Endometrial microvascular endothelial cells (primary cell): ENCODE measurements at regions not wholly inside any gene's neighbourhood (a gene's known extent, or its start where the extent isn't known, plus 50 kb on each side); places are given as distances from the start of the nearest gene placed in this dataset.

Experiments
- in situ Hi-C: cut with HindIII; loops from 2 replicates; pipeline ENCODE4 v1.10.0; 2017; ENCODE audit warnings: low sequenced_read_pairs, low pct_unique_long_range_greater_than_20kb; ENCODE audit errors: inconsistent ontology term

GRCh38 chr6:137999815-138000214 is 107.4 kb downstream of the PERP start:
- in situ Hi-C loops, result no loop called here

DNA sequence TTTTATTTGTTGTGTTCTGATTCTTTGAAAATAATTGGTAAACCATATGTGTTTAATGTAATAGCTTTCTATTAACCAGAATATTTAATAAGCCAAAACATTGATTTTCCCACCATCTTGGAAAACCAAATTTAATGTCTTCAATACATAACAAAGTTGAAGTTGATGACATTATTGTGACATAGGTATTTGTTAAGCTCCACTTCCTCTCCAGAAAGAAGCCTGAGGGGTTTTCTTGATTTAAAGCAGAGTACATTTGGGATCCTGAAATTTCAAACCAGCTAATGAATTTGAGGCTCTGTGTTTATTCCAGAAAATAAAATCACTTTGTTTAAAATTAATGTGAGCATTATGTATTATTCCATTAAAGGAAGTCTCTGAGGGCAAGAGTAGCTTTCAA is 106.3 kb downstream of the PERP start:
- in situ Hi-C loops, result no loop called here

DNA sequence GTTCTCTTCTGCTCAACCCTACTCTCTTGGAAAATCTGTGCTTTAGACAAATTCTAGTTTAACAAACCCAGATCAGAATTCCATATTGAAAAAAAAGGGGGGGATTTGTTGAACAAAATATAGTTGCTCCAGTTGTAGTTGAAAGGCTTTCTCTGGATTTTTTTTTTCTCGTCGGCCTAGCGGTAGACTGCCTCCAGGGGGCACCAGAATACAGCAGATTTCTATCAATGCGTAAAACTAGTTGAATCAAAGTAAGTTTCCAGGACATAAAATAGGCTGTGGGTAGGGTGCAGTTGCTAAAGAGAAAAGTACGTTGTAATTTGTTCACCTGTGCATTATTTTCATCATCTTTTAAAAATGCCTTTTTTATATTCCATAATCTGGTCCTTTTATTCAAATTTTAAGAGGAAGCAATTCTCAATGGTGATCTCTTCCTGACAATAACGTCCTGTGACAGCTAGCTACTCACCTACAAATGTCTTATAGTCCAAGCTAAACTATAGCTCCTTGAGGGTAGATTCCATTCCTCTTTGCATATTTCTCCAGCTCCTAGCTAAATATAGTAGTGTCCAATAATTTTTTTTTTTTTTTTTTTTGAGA is 105.4 kb downstream of the PERP start:
- in situ Hi-C loops, result no loop called here

DNA sequence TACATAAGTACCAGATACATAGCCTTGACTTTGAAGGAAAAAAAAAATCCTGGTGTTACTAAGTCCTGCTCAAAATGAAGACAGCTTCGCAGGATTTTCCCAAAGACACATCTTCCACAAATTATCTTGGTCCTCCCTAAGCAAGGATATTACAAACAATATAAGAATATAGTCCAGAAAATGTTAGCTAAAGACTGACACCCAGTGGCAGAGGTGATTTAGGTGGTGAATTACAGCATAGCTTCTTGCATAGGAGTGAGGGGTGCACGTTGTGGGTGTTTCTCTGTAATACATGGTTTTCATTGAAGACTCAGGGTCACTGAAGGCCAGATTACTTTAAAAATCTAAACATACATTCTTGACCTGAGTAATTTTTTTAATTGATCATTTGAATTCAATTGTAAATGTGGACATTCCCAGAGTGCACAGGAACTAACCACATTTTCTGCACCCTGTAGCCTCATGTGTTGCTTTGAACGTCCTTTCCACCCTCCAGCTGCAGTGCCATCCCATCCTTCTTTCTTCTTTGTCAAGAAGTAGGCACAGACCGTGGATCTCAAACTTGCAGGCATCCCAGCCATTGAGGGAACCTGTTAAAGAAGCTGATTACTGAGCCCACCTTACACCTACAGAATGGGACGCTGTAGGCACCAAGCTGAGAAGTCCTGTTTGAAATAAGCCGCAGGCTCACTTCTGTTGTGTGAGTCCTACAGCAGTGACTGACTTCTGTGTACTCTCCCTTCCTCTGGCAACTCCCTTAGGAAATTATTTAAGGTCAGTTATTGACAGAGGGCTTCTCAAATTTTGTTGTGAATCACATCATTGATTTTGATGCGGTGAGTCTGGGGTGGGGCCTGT is 102.6 kb downstream of the PERP start:
- in situ Hi-C loops, result no loop called here

DNA sequence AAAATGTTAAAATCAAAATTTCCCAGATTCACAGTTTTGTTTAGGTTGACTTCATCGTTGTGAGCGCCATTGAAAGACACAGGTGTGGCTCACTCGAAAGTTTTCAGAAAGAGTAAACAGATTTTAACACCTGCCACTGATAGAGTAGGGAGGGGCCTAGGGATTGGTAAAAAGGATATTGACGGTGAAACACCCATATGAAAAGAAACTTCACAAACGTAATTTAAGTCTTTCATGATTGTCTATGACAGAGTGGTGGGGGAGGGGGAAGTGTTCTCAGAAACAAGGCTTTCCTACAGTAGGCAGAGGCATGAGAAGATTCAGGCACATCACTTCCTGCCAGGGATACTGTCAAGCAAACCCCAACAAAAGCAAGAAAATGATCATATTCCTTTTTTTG is 101.4 kb downstream of the PERP start:
- in situ Hi-C loops, result no loop called here

DNA sequence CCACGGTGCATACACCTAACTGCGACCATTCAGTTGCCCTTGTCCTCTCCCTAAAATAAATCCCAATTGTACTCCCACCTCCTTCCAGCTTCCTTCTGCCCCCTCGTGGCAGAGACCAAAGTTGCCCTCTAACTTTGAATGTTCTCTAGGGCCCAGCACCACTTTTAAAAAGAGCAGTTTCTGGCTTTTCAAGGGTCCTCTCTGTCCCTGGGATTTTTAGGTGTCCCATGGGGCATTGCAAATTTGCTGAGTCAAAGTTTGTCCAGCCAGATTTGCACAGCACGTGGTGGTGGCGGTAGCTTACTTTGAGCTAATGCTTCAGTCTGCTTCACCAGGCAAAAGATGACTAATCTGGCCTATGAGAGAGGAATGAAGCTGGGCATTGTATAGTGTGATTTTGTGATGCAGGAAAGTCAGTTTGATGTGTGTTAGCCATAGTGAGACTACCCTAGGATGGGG is 100.2 kb downstream of the PERP start:
- in situ Hi-C loops, result no loop called here

DNA sequence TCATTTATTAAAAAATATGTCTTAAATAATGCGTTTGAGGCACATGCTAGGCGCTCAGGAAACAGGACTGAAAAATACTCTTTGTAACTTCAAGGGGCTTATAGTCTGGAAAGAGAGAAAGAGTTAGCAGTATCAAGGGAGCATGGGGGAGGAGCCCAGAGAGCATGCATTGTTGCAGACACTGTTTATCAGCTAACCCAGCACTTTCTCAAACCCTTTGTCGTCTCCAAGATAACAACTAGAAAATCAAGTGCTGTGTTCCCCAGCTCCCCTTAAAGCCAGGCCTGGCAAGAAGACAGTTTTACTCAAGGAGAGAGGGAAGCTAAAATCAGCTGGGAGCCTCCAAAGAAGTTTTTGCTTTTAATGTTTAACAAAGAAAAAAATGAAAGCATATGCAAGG is 98.4 kb downstream of the PERP start:
- in situ Hi-C loops, result no loop called here

- in situ Hi-C loops, result no loop called here
These were observed 95.8 kb downstream of the PERP start for GRCh38 chr6:138011413-138011812.

DNA sequence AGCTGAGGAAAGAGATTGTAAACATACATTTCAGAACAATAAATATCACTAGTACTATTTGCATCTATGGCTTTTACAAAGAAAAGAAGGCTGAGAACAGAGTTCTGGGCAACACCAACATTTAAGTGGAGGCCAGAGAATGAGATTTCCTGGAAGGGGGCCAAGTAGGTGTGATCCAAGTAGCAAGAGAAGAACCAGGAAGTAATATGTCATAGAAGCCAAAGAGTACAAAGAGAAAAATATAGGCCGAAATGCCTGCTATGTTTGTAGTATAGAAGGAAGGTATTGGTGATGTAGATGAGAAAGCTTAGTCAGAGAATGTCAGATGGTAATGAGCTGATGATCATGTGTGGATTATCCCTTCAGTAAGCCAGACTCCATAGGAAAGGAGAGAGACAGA is 94.5 kb downstream of the PERP start:
- in situ Hi-C loops, result no loop called here

- in situ Hi-C loops, result no loop called here
These were observed 93.3 kb downstream of the PERP start for GRCh38 chr6:138013959-138014358.

GRCh38 chr6:138017166-138017757 is 90.0 kb downstream of the PERP start:
- in situ Hi-C loops, result no loop called here

- in situ Hi-C loops, result no loop called here
These were observed 88.9 kb downstream of the PERP start for GRCh38 chr6:138018297-138018696.

- in situ Hi-C loops, result no loop called here
These were observed 81.7 kb downstream of the PERP start for GRCh38 chr6:138025528-138025978.

DNA sequence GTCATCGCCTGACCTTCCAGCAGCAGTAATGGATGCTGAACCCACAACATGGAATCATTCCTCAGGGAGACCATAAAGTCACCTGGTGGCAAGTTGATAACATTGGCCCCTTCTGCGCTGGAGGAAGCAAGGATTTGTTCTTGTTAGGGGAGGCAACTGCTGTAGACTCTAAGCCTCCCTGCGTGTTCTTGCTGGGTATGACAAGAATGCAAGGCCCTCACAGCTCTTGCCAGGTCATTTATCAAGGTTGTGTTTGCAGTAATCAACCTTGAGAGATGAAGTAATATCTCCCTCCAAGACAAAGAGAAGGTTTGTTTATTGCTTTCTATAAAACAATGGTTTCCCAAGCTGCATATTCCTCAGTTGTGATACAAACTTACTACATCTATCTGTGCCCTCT is 80.9 kb downstream of the PERP start:
- in situ Hi-C loops, result no loop called here

DNA sequence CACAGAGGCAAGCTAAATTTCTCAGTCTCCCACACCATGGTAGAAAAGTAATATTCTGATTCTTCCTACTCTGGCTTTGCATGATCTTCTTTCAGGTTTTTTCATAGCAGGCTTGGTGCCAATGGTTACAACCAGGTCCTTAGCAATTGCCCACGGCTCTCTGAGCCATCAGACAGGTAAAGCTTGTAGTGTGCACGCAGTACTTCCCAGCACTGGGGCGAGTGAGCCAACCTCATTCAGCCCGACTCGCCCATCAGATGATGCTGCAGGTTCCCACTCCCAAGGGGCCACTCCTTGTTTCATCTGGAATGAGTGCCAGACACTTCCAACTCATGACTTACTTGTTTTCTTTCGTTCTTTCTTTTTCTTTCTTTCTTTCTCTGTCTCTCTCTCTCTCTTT is 78.3 kb downstream of the PERP start:
- in situ Hi-C loops, result no loop called here

DNA sequence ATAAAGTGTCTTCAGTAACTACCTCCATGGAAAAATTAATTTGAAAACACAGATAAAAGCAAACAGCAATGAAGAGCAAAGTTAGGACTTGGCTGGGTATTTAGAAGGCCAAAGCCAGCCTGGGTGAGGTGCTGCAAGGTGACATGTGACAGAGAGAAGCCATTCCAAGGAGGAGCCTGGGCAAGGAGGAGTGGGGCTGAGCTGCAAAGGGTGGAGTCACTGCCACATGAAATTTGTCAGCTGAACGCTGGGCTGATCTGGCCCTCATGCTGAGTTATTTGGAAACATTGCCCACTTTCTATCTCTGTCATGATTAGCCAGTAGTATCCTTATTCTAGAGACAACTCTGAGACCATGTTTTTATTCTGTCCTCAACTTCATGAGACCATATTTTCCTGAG is 76.3 kb downstream of the PERP start:
- in situ Hi-C loops, result no loop called here

DNA sequence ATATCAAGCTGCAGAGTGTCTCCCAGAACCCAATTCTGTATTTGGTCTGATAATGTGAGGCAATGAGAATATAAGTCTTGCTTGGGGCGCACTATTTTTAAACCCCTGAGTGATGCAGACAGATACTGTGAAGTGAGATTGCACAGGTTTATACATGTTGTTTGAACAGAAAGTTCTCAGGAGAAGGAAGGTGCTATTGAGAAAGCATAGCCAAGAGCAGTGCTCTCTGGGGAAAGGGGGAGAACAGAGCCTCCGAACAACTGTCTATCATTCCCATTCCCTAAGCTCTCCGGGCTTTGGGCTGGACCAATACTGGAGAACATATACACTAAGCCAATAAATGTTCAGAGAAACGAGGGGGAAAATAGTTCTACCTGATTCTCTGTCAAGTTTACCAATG is 75.8 kb downstream of the PERP start:
- in situ Hi-C loops, result no loop called here

GRCh38 chr6:138031850-138032249 is 75.4 kb downstream of the PERP start:
- in situ Hi-C loops, result no loop called here

DNA sequence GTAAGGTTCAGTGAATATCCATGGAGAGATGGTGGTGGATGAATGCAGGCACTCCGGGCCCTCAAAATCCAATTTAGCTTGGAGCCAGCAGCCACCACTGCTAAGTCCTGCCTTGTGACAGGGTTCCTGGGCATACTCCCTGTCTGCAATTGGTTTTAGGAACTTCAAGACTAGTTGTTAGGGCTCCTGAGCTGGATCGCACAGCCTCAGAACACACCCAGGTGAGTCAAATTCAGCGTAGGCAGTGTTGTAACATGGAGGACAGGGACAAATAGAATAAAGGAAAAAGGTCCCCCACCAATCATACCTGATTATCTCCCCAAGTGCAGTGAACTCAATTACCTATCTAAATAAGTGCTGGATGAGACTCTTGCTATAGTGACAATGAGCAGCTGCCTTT is 74.6 kb downstream of the PERP start:
- in situ Hi-C loops, result no loop called here

- in situ Hi-C loops, result no loop called here
These were observed 73.0 kb downstream of the PERP start for GRCh38 chr6:138034229-138034628.
